ENCODE measurements at regions not wholly inside any gene's neighbourhood (a gene's known extent, or its start where the extent isn't known, plus 50 kb on each side); places are given as distances from the start of the nearest gene placed in this dataset.

GRCh38 chr7:113370910-113371309 lies 252.6 kb upstream of the SMIM30 start:
- CTCF ChIA-PET, result no interaction called here

GRCh38 chr7:113368256-113368655 lies 249.9 kb upstream of the SMIM30 start:
- no peak for DNase-seq
- H3K27ac Mint-ChIP-seq (ENCODE audit: unreplicated experiment), result no peak overlapping the region
- H3K36me3 Mint-ChIP-seq (ENCODE audit: insufficient read depth, unreplicated experiment), result no peaks in the 10 kb centered on the region
- CTCF ChIA-PET, result no interaction called here
- H3K4me1 Mint-ChIP-seq (ENCODE audit: low read depth, unreplicated experiment), result no peaks in the 10 kb centered on the region
- intact Hi-C loops (cut with micrococcal nuclease; ENCODE audit: unreplicated experiment), result no loop called here
- H3K4me3 Mint-ChIP-seq (ENCODE audit: low read depth, unreplicated experiment), result no peak overlapping the region
- no TSS peak for BruUV-seq (replicated peaks)
- peaks cover 21% of the 10 kb centered on the region for H3K9me3 Mint-ChIP-seq (ENCODE audit: low read depth, unreplicated experiment)
- no peaks in the 10 kb centered on the region for H3K27me3 Mint-ChIP-seq (ENCODE audit: unreplicated experiment)
- TF ChIP-seq CTCF (IDR thresholded peaks at IDR 0.05; ENCODE audit: unreplicated experiment), result no peak

More at GRCh38 chr7:113370910-113371309, 252.6 kb upstream of the SMIM30 start:
- no TSS peak for BruUV-seq (replicated peaks)
- H3K4me1 Mint-ChIP-seq (ENCODE audit: low read depth, unreplicated experiment), result no peaks in the 10 kb centered on the region
- no peak for DNase-seq
- no peak for TF ChIP-seq CTCF (IDR thresholded peaks at IDR 0.05; ENCODE audit: unreplicated experiment)
- H3K4me3 Mint-ChIP-seq (ENCODE audit: low read depth, unreplicated experiment), result no peak overlapping the region
- no peak overlapping the region for H3K27ac Mint-ChIP-seq (ENCODE audit: unreplicated experiment)
- H3K36me3 Mint-ChIP-seq (ENCODE audit: insufficient read depth, unreplicated experiment), result no peaks in the 10 kb centered on the region
- intact Hi-C loops (cut with micrococcal nuclease; ENCODE audit: unreplicated experiment), result no loop called here
- peaks cover 18% of the 10 kb centered on the region for H3K9me3 Mint-ChIP-seq (ENCODE audit: low read depth, unreplicated experiment)
- H3K27me3 Mint-ChIP-seq (ENCODE audit: unreplicated experiment), result no peaks in the 10 kb centered on the region

GRCh38 chr7:113367041-113367586 lies 248.8 kb upstream of the SMIM30 start:
- H3K9me3 Mint-ChIP-seq (ENCODE audit: low read depth, unreplicated experiment), result peaks cover 21% of the 10 kb centered on the region
- CTCF ChIA-PET, result no interaction called here
- no peak overlapping the region for H3K27ac Mint-ChIP-seq (ENCODE audit: unreplicated experiment)
- no peak for TF ChIP-seq CTCF (IDR thresholded peaks at IDR 0.05; ENCODE audit: unreplicated experiment)
- no peak for DNase-seq
- no peaks in the 10 kb centered on the region for H3K36me3 Mint-ChIP-seq (ENCODE audit: insufficient read depth, unreplicated experiment)
- no TSS peak for BruUV-seq (replicated peaks)
- H3K27me3 Mint-ChIP-seq (ENCODE audit: unreplicated experiment), result no peaks in the 10 kb centered on the region
- H3K4me3 Mint-ChIP-seq (ENCODE audit: low read depth, unreplicated experiment), result no peak overlapping the region
- intact Hi-C loops (cut with micrococcal nuclease; ENCODE audit: unreplicated experiment), result no loop called here
- no peaks in the 10 kb centered on the region for H3K4me1 Mint-ChIP-seq (ENCODE audit: low read depth, unreplicated experiment)

- DNase-seq, result no peak
- no peak overlapping the region for H3K4me3 Mint-ChIP-seq (ENCODE audit: low read depth, unreplicated experiment)
- no peaks in the 10 kb centered on the region for H3K4me1 Mint-ChIP-seq (ENCODE audit: low read depth, unreplicated experiment)
- no peak for TF ChIP-seq CTCF (IDR thresholded peaks at IDR 0.05; ENCODE audit: unreplicated experiment)
- no peaks in the 10 kb centered on the region for H3K36me3 Mint-ChIP-seq (ENCODE audit: insufficient read depth, unreplicated experiment)
- intact Hi-C loops (cut with micrococcal nuclease; ENCODE audit: unreplicated experiment), result no loop called here
- CTCF ChIA-PET, result no interaction called here
- H3K27me3 Mint-ChIP-seq (ENCODE audit: unreplicated experiment), result no peaks in the 10 kb centered on the region
- H3K27ac Mint-ChIP-seq (ENCODE audit: unreplicated experiment), result no peak overlapping the region
- H3K9me3 Mint-ChIP-seq (ENCODE audit: low read depth, unreplicated experiment), result peaks cover 21% of the 10 kb centered on the region
- BruUV-seq (replicated peaks), result no TSS peak
Observed at GRCh38 chr7:113366122-113366521, 247.8 kb upstream of the SMIM30 start.

All from Calu3 (cell line).